GM21447 (cell line): ENCODE measurements at regions not wholly inside any gene's neighbourhood (a gene's known extent, or its start where the extent isn't known, plus 50 kb on each side); places are given as distances from the start of the nearest gene placed in this dataset.
"Not testable (repeated sequence)": the region's sequence is repeated elsewhere in the genome, so short reads cannot be mapped to it uniquely, and the experiment has no call there.

Source experiments
- ATAC-seq: cut with Tn5 transposase; IDR thresholded peaks from one replicate; pipeline ENCODE4 v1.9.1; 2021; ENCODE audit not compliant: unreplicated experiment

- ATAC-seq = no peak
Observed at GRCh38 chr1:229161740-229162139, 109.2 kb upstream of the RAB4A start.

GRCh38 chr1:229162825-229163515 lies 107.9 kb upstream of the RAB4A start:
- ATAC-seq = no peak

DNA sequence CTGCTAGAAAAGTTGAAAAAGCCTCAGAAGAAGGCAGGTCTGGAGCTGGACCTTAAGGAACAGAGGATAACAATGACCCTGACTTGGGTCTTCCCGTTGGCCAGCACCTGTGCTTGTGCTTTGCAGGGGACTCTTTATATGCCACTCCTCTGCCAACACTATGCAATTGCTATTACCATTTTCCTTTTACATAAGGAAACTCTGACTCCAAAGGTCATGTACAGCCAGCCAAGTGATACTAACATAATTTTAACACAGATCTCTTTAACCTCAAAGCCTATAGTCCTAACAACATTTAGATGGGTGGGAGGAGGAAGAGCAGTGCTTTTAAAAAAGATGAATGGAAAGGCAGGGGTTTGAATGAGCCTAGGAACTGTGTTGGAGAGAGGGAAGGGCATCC lies 106.6 kb upstream of the RAB4A start:
- no peak for ATAC-seq

DNA sequence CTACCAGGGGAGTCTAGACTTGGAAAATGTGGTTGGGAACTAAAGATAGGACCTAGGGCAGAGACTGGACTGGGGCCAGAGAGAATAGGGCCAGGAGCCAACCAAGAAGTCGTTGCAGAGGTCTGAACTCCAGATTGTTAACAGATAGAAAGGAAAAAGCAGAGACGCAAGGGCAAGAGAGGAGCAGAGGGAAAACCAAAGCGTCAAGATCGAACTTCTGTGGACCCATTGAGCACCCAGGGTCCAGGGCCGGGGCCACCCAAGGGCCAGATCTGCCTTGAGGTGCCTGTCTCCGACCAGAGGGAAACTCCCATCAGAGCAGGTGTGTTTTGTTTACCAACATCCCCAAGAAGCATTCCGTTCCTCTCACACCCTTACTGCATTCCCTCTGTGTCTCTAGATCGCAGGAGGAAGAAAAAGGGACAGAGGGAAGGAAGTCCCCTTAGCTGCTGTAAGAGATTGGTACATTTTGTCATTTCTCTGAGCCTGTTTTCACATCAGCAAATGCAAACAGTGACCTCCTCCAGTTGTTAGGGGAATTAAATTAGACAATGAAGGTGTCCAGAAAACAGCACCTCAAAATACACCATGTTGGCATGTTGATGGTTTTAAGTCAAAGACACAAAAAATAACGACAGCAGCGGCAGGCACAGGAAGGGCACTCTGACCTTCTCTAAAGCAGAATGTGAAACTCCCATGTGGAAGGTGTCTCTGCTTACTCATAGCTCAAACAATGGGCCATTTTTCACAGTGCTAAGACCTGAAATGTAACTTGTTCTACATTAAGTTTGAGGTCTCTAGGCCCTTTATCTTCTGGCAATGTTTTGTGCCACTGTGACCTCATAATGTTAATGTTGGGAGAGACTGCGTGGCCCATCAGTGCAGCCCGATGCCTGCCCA lies 105.8 kb upstream of the RAB4A start:
- ATAC-seq = no peak

DNA sequence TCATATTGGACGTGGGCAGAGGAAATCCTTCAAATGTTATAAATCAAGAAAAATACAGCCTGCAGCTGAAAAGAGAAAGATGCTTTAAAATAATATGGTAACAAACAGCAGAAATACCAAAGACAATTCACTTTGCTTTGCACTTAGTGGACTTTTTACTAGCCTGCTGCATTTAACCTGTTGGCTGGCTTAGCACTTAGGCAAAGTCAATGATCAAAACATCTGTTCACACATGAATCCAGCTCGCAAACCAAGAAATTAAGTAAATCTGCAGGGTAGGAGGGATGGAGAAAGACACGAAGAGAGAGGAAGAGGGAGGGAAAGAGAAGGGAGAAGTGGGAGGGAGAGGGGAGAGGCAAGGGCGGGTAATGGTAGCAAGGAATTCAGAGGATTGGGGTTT lies 103.6 kb upstream of the RAB4A start:
- ATAC-seq = no peak

DNA sequence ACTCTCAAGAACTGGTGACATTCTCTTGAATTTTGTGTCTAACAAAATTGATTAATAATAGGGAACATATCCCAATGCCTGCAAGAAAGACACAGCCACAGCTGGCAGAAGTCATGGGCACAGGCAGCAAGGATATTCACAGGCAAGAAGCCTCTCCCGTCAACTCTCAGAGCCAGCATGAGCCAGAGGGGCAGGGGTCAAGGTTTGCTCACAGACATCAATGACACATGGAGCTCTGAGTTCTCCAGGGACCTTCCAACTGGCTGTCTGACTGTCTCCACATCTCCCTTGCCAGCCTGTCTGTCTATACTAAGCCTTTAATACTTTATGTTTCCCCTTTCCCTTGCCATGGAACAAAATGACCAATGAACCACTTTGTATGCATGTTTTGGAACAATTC lies 101.5 kb upstream of the RAB4A start:
- ATAC-seq = no peak

- no peak for ATAC-seq
Observed at GRCh38 chr1:229170274-229170673, 100.6 kb upstream of the RAB4A start.

DNA sequence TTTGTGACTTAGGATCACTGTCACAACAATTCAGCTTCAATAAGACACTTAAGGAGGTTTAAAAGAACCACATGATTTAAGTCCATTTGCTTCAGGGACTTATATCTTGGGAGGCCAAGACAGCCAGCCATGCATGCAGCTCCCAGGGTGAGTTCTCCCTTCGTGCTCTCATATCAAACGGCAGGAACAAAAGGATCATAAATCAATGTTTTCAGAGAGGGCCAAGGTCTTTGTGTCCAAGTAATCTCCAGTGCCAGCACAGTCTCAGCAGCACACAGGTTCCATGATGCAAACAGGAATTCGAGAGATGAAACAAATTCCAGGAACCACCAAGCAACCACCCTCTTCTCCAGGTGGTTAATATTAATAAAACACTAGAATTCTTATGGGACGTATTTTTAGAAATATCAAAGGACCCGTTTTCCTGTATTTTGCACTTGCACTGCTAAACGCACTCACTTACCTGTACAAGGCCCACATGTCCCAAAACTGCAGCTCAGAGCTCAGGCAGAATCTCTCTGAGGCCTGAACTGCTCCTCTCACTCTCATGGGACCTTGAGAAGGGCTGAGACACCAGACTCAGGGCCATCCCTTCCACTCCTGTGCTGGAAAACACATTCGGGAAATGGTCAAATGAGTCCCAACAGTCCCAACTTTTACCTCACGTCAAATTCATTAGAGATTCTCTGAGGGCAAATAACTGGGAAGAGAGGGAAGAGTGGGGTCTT lies 100.0 kb upstream of the RAB4A start:
- no peak for ATAC-seq

GRCh38 chr1:229171934-229172333 lies 99.0 kb upstream of the RAB4A start:
- ATAC-seq = no peak

DNA sequence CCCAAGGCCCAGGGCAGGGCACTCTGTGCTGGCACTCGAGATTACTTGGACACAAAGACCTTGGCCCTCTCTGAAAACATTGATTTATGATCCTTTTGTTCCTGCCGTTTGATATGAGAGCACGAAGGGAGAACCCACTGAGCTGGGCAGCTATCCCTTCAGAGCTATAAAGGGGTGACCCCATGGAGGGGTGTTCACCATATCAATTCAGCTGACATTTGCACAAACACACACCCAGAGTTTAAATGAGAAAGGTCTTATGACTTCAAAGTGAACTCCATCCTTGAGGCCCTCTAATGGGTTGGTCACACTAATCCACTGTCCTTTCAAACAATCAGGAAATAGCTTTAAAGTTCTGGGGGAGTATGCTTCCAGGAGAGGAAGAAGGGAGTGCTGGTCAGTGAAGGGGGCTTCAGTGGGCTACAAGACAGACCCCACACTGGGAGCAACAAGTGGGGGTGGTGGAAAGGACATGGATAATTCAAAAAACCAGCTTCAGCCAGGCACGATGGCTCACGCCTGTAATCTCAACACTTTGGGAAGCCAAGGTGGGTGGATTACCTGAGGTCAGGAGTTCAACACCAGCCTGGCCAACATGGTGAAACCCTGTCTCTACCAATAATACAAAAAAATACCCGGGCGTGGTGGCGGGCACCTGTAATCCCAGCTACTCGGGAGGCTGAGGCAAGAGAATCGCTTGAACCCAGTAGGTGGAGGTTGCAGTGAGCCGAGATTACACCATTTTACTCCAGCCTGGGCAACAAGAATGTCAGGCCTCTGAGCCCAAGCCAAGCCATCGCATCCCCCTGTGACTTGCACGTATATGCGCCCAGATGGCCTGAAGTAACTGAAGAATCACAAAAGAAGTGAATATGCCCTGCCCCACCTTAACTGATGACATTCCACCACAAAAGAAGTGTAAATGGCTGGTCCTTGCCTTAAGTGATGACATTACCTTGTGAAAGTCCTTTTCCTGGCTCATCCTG lies 97.1 kb upstream of the RAB4A start:
- ATAC-seq = not testable (repeated sequence)

DNA sequence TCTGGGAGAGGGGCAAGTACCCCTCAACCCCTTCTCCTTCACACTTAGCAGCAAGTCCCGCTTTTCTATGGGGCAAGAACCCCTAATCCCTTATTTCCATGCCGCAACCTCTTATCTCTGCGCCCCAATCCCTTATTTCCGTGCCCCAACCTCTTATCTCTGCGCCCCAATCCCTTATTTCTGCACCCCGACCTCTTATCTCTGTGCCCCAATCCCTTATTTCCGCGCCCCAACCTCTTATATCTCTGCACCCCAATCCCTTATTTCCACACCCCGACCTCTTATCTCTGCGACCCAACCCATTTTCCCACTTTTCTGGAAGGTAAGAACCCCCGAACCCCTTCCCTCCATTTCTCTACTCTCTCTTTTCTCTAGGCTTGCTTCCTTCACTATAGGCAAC lies 95.6 kb upstream of the RAB4A start:
- not testable (repeated sequence) for ATAC-seq

GRCh38 chr1:229176457-229176856 lies 94.5 kb upstream of the RAB4A start:
- not testable (repeated sequence) for ATAC-seq

DNA sequence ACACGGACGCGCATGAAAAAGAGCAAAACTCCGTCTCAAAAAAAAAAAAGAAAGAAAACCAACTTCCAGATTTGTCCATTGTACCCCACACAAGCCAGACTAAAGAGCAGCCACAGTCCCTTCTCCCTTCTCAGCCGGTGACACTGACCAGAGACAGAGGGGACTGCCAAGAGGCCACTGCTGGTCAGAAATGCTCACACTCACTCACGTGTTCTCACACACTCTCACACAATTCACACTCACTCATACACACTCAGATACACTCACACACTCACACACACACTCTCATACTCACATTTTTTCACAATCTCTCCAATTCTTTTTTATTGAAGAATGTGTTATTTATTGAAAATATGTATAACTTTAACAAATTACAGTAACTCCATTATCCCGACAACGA lies 90.8 kb upstream of the RAB4A start:
- no peak for ATAC-seq

GRCh38 chr1:229181419-229181818 lies 89.5 kb upstream of the RAB4A start:
- no peak for ATAC-seq

DNA sequence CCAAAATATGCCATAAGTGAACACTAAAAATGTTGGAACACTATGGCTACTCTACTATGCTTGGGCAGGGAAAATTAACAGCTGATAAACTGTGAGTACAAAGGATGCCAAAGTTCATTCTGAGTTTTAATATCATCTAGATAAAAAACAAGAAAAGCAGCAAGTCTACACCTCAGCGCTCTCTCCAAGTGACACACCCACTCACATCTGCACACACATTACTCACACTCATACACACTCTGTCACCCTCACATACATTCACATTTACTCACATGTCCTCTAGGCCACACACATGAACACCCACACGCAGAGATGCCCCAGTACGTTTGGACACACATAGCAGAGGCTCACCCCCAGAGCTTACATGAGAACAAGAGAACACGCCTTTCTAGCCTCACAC lies 87.3 kb upstream of the RAB4A start:
- ATAC-seq = no peak

- ATAC-seq = no peak
Observed at GRCh38 chr1:229184066-229184465, 86.8 kb upstream of the RAB4A start.

GRCh38 chr1:229185963-229186362 lies 84.9 kb upstream of the RAB4A start:
- no peak for ATAC-seq

- ATAC-seq = peak; percentile 100
Observed at GRCh38 chr1:229186373-229187056, 84.4 kb upstream of the RAB4A start.

- ATAC-seq = no peak
Observed at GRCh38 chr1:229190057-229190575, 80.8 kb upstream of the RAB4A start.
